ENCODE measurements at regions not wholly inside any gene's neighbourhood (a gene's known extent, or its start where the extent isn't known, plus 50 kb on each side); places are given as distances from the start of the nearest gene placed in this dataset.

GRCh38 chr19:28416245-28416644 lies 796.7 kb downstream of the UQCRFS1 start:
- Histone ChIP-seq H3K36me3 (ENCODE audit: control insufficient read depth in 2 of 2, extremely low read depth in 1 of 2, insufficient read depth in 2 of 2, low read length in 2 of 2) (no peaks in the 10 kb centered on the region), H3K79me2 (ENCODE audit: control insufficient read depth, insufficient read depth, low read length) (no peaks in the 10 kb centered on the region), H3K27me3 (ENCODE audit: control insufficient read depth in 2 of 2, insufficient read depth in 2 of 2, low read length in 2 of 2) (no peaks in the 10 kb centered on the region), H2AFZ (ENCODE audit: low read depth, low read length) (no peak overlapping the region), H4K20me1 (replicated peaks; ENCODE audit: control insufficient read depth, extremely low read depth, insufficient read depth, low read length) (no peaks in the 10 kb centered on the region), H3K4me2 (ENCODE audit: insufficient read depth, low read length) (no peak overlapping the region), H3K4me3 (replicated peaks in 1 of 3; ENCODE audit: insufficient read depth in 1 of 3, low read depth in 1 of 3, low read length in 3 of 3) (no peak overlapping the region), H3K9me1 (replicated peaks; ENCODE audit: control insufficient read depth, extremely low read depth, insufficient read depth, low read length) (no peaks in the 10 kb centered on the region), H3K4me1 (ENCODE audit: control insufficient read depth, extremely low read depth, insufficient read depth, low read length) (no peaks in the 10 kb centered on the region), H3K9me3 (replicated peaks; ENCODE audit: control insufficient read depth, insufficient read depth, low read length) (peaks cover 2% of the 10 kb centered on the region), H3K27ac (ENCODE audit: insufficient read depth, low read depth, low read length) (no peak overlapping the region), H3K9ac (replicated peaks; ENCODE audit: extremely low read depth, insufficient read depth, low read length) (no peak overlapping the region)
- ChIA-PET CTCF (no interaction called here), POLR2A (no interaction called here)
- no peak for FAIRE-seq
- TF ChIP-seq MYC (IDR thresholded peaks at IDR 0.05; ENCODE audit: low read depth, low read length) (no peak), EZH2 (IDR thresholded peaks at IDR 0.05; ENCODE audit: borderline replicate concordance, low read depth, low read length, severe bottlenecking) (no peak), JUN (IDR thresholded peaks at IDR 0.05; ENCODE audit: borderline replicate concordance, insufficient read depth, insufficient read length, low read depth) (no peak), MAX (IDR thresholded peaks at IDR 0.05; ENCODE audit: insufficient read depth, insufficient read length) (no peak), FOS (IDR thresholded peaks at IDR 0.05; ENCODE audit: borderline replicate concordance, insufficient read depth, low read length) (no peak), POLR2AphosphoS5 (IDR thresholded peaks at IDR 0.05; ENCODE audit: insufficient read depth, low read depth, low read length) (no peak), POLR2A (IDR thresholded peaks at IDR 0.05; ENCODE audit: low read depth, low read length) (no peak), GATA2 (IDR thresholded peaks at IDR 0.05; ENCODE audit: insufficient read depth, insufficient read length, low read depth, low read length) (no peak), CTCF (IDR thresholded peaks at IDR 0.05; ENCODE audit: extremely low read depth in 1 of 2, insufficient read depth in 1 of 2, low read depth in 1 of 2, low read length in 2 of 2) (no peak)
- DNase-seq (ENCODE audit: low read depth, low spot score): no peak
- BruUV-seq (replicated peaks): no TSS peak
- intact Hi-C loops (cut with micrococcal nuclease): no loop called here
- dilution Hi-C loops (cut with MboI; ENCODE audit: extremely low pct_ligation_motif_present, low sequenced_read_pairs): no loop called here

Measured in endothelial cell of umbilical vein (primary cell).